Hematopoietic multipotent progenitor cell treated with erythropoietin and hydrocortisone succinate and interleukin-3 and kit ligand, for 4 days (in vitro differentiated cells): ENCODE measurements at regions not wholly inside any gene's neighbourhood (a gene's known extent, or its start where the extent isn't known, plus 50 kb on each side); places are given as distances from the start of the nearest gene placed in this dataset.
A peak's percentile ranks its signal among the peaks of the same experiment; 100 is the strongest.
"Not testable (repeated sequence)": the region's sequence is repeated elsewhere in the genome, so short reads cannot be mapped to it uniquely, and the experiment has no call there.

ENCODE experiments used
- DNase-seq: peaks from one replicate; pipeline ENCODE4 v3.0.0-alpha.2; 2015

GRCh38 chr6:30832864-30833263 lies 51.5 kb upstream of the DDR1 start:
- DNase-seq = no peak

GRCh38 chr6:30830438-30830837 lies 53.9 kb upstream of the DDR1 start:
- peak; percentile 81 for DNase-seq

DNA sequence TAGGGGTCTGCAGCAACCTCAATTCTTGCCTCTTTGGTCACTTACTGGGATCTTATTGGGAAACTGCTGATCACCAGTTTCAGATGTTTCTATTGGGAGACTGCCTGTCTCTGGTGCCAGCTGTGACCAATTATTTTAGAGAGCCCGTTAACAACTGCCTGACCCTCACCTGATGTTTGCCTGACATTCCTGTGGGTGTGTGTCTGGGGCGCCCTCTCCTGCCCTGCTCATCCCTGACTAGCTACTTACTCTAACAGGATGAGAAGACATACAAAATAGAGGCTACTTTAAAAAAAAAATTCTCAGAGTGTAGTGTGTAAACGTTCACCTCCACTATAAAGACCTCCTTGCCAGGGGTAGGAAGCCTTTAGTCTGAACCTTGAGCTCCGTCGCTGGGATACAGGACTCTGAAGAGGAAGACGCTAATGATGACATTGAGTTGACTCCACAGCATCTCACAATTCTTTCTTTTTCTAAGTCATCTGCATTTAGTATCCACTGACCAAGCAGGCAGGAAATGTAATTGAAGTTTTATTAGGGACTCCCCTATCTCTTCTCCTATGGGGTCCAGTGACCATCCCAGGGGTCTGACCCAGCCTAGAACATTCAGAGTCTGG lies 54.6 kb upstream of the DDR1 start:
- no peak for DNase-seq

DNA sequence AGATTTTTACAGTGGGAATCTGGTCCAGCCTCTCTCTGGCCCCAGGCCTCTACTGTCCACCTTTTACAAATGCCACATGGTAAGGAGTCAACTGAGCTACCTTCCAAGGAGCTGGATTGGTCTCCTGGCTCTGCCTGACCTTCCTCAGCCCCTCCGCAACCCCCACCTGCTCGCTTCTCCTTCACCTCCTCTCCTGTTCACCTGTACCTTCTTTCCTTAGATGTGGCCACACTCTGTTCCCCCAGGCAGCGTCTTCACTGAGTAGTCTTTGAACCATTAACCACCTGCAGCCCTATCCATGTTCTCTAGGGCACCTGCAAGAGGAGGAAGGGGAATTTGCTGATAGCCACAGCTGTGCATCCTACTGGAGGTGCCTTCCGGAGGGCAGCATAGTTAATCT lies 55.3 kb upstream of the DDR1 start:
- DNase-seq = no peak

GRCh38 chr6:30828027-30828962 lies 56.0 kb upstream of the DDR1 start:
- peak; percentile 91 for DNase-seq

GRCh38 chr6:30826961-30827342 lies 57.4 kb upstream of the DDR1 start:
- DNase-seq = no peak

GRCh38 chr6:30824698-30825097 lies 59.6 kb upstream of the DDR1 start:
- DNase-seq = no peak

GRCh38 chr6:30823534-30823865 lies 60.8 kb upstream of the DDR1 start:
- DNase-seq = no peak

DNA sequence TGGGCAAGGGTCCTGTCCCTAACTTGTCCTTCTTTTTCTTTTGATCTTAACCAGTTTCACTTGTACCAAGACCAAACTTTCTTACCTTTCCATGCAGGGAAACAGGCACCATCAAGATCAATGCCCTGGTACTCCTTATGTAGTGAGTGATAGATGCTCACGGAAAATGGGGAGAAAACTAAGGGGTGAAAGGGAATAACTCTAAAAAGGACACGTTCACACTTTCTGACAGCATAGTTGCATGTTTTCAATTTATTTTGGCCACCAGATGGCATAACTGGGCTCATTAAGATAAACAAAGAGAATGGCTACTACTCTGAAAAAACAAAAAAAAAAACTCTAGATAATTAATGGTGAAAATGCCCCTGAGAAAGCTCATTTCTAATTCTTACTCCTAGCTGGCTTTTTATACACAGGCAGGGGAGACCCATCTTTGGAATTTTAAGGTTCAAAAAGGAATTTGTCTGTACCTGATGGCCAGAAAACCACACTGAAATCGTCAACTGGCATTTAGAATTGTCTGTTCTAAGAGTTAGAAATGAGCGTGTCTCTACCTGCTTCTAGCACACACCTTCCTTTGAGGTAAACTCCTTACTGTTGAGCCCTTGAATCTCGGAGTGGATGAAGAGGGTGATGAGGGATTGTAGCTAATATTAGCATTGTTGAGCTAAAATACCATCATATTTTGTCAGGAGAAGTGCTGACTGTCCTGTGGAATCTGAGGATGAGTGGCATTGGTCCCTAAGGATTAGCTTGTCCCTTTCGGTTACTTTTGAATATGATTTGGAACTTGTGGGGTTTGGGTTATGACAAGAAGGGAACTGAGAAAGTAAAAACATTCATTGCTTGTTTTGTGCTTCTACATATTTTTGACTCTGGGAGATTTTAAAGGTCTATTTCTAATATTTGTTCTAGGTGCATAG lies 62.2 kb upstream of the DDR1 start:
- DNase-seq = peak; percentile 78

GRCh38 chr6:30820193-30820592 lies 64.1 kb upstream of the DDR1 start:
- no peak for DNase-seq

- no peak for DNase-seq
These were observed 64.9 kb upstream of the DDR1 start for GRCh38 chr6:30819297-30819917.

- DNase-seq = no peak
These were observed 65.9 kb upstream of the DDR1 start for GRCh38 chr6:30818391-30818841.

GRCh38 chr6:30816791-30817739 lies 67.3 kb upstream of the DDR1 start:
- no peak for DNase-seq

- not testable (repeated sequence) for DNase-seq
These were observed 68.0 kb upstream of the DDR1 start for GRCh38 chr6:30816296-30816695.

DNA sequence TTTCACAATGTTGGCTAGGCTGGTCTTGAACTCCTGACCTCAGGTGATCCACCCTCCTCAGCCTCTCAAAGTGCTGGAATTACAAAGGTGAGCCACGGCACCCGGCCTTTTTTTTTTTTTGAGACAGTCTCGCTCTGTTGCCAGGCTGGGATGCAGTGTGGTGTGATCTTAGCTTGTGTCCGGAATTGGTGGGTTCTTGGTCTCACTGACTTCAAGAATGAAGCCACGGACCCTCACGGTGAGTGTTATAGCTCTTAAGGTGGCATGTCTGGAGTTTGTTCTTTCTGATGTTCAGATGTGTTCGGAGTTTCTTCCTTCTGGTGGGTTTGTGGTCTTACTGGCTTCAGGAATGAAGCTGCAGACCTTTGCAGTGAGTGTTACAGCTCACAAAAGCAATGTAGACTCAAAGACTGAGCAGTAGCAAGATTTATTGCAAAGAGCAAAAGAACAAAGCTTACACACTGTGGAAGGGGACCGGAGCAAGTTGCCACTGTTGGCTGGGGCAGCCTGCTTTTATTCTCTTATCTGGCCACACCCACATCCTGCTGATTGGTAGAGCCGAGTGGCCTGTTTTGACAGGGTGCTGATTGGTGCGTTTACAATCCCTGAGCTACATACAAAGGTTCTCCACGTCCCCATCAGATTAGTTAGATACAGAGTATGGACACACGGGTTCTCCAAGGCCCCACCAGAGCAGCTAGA lies 69.1 kb upstream of the DDR1 start:
- not testable (repeated sequence) for DNase-seq

- DNase-seq = peak; percentile 41
These were observed 69.9 kb upstream of the DDR1 start for GRCh38 chr6:30814146-30815040.

DNA sequence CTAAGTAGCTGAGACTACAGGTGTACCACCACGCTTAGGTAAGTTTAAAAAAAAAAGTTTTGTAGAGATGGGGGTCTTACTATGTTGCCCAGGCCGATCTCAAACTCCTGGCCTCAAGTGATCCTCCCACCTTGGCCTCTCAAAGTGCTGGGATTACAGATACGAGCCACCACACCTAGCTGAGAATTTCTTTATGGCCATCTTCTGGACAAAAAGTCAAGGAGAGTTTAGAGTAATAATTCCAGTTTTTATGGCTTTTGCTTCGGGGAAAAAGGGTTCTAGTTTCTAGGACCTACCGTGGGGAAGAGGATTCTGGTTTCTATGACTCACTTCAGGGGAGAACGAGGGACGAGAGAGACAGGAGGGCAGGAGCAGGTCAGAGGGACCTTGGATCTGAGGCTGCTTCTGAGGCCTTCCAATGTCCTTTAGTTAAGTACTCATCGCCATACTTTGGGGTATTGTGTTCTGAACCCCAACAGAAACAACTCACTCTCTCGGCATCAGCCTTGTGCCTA lies 69.3 kb upstream of the IER3 start:
- no peak for DNase-seq

DNA sequence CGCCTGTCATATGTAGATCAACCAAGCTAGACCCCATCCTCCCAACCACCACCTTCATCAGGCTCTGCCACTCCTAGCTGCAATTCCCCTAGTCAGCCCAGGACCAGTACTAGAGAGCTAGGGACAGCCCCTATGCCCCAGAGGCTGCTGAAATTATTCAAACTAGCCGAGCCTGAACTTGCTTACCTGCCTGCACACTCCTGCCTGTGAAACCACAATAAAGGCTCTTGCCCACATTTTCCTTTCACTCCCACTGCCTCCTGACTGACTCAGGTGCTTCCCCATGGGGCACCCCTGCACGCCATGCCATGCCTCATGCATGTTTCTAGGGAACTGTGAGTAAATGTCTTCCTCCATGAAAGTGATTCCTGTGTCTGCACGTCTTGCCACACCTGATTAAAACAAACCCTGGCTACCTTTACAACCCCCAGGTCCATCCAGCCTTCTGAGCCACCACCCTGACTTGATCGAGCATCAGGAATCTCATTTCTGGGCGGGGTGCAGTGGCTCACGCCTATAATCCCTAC lies 66.5 kb upstream of the IER3 start:
- DNase-seq = no peak

DNA sequence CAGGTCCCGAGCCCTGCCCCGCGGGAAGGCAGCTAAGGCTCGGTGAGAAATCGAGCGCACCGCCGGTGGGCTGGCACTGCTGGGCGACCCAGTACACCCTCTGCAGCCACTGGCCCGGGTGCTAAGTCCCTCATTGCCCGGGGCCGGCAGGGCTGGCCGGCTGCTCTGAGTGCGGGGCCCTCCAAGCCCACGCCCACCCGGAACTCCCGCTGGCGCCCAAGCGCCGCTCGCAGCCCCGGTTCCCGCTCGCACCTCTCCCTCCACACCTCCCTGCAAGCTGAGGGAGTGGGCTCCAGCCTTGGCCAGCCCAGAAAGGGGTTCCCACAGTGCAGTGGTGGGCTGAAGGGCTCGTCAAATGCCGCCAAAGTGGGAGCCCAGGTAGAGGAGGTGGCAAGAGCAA lies 63.2 kb upstream of the IER3 start:
- DNase-seq = not testable (repeated sequence)
